Liver (tissue), 8 donors: ENCODE measurements at regions not wholly inside any gene's neighbourhood (a gene's known extent, or its start where the extent isn't known, plus 50 kb on each side); places are given as distances from the start of the nearest gene placed in this dataset.

ENCODE experiments used
- DNase-seq: peaks from one replicate; pipeline ENCODE4 v3.0.0-alpha.2; 2017; ENCODE audit warnings: low spot score
- H3K27ac ChIP-seq, 2 donors: one replicate each; pipeline ENCODE4 v1.7.0; 2013; ENCODE audit warnings: inconsistent platforms in 2 of 2, low read length in 2 of 2, control low read depth in 1 of 2, low read depth in 1 of 2, mild to moderate bottlenecking in 1 of 2
- H3K27me3 ChIP-seq, 4 donors: one replicate each; pipeline versions ENCODE4 v1.6.1 to v1.7.0; 2013; ENCODE audit warnings: low read length in 3 of 4, inconsistent platforms in 1 of 4, mild to moderate bottlenecking in 1 of 4, moderate library complexity in 1 of 4; ENCODE audit not compliant: control insufficient read depth in 4 of 4, insufficient read depth in 4 of 4
- H3K36me3 ChIP-seq, 4 donors: one replicate each; pipeline versions ENCODE4 v1.6.1 to v1.7.0; 2013; ENCODE audit warnings: low read length in 3 of 4, mild to moderate bottlenecking in 3 of 4, low read depth in 1 of 4, moderate library complexity in 1 of 4; ENCODE audit not compliant: control insufficient read depth in 4 of 4, insufficient read depth in 3 of 4
- H3K4me1 ChIP-seq, 4 donors: one replicate each; pipeline versions ENCODE4 v1.6.1 to v1.7.0; 2013; ENCODE audit warnings: low read length in 3 of 4, mild to moderate bottlenecking in 3 of 4, moderate library complexity in 1 of 4; ENCODE audit not compliant: control insufficient read depth in 4 of 4, insufficient read depth in 4 of 4
- H3K4me3 ChIP-seq, 3 donors: one replicate each; pipeline versions ENCODE4 v1.6.1 to v1.7.0; 2013; ENCODE audit warnings: low read length in 3 of 3, control low read depth in 1 of 3, low read depth in 1 of 3, mild to moderate bottlenecking in 1 of 3
- H3K9ac ChIP-seq, 2 donors: one replicate each; pipeline ENCODE4 v1.7.0; 2013; ENCODE audit warnings: low read length in 2 of 2, mild to moderate bottlenecking in 2 of 2, moderate library complexity in 2 of 2, control low read depth in 1 of 2, low read depth in 1 of 2
- H3K9me3 ChIP-seq, 4 donors: one replicate each; pipeline versions ENCODE4 v1.6.1 to v1.7.0; 2013; ENCODE audit warnings: low read length in 3 of 4; ENCODE audit not compliant: control insufficient read depth in 4 of 4
- EGR1 ChIP-seq, 2 donors: IDR thresholded peaks; 2 replicates each; pipeline ENCODE4 v1.6.1; 2016 to 2018; ENCODE audit warnings: antibody characterized with exemption in 2 of 2, low read depth in 2 of 2
- FOXA1 ChIP-seq: IDR thresholded peaks from 2 replicates; pipeline ENCODE4 v1.6.1; 2016; ENCODE audit warnings: antibody characterized with exemption
- FOXA2 ChIP-seq: IDR thresholded peaks from 2 replicates; pipeline ENCODE4 v1.6.1; 2016; ENCODE audit warnings: antibody characterized with exemption
- GABPA ChIP-seq, 2 donors: IDR thresholded peaks in 1 of 2; conservative IDR thresholded peaks in 1 of 2; 2 replicates each; pipeline ENCODE4 v1.6.1; 2016; ENCODE audit warnings: antibody characterized with exemption in 2 of 2, mild to moderate bottlenecking in 1 of 2, moderate library complexity in 1 of 2
- HNF4A ChIP-seq, 2 donors: conservative IDR thresholded peaks; 2 replicates each; pipeline ENCODE4 v1.6.1; 2016; ENCODE audit warnings: antibody characterized with exemption in 2 of 2, mild to moderate bottlenecking in 2 of 2
- HNF4G ChIP-seq: IDR thresholded peaks from 2 replicates; pipeline ENCODE4 v1.6.1; 2016; ENCODE audit warnings: antibody characterized with exemption
- JUND ChIP-seq, 2 donors: IDR thresholded peaks; 2 replicates each; pipeline ENCODE4 v1.6.1; 2016; ENCODE audit warnings: antibody characterized with exemption in 2 of 2
- NR2F2 ChIP-seq: IDR thresholded peaks from 2 replicates; pipeline ENCODE4 v1.6.1; 2016; ENCODE audit warnings: antibody characterized with exemption
- RAD21 ChIP-seq, 2 donors: IDR thresholded peaks; 2 replicates each; pipeline ENCODE4 v1.6.1; 2016; ENCODE audit warnings: antibody characterized with exemption in 2 of 2, mild to moderate bottlenecking in 2 of 2
- RXRA ChIP-seq, 2 donors: IDR thresholded peaks; 2 replicates each; pipeline ENCODE4 v1.6.1; 2017 to 2018; ENCODE audit warnings: antibody characterized with exemption in 2 of 2, mild to moderate bottlenecking in 1 of 2
- SP1 ChIP-seq: IDR thresholded peaks from 2 replicates; pipeline ENCODE4 v1.6.1; 2018; ENCODE audit warnings: antibody characterized with exemption, mild to moderate bottlenecking
- TAF1 ChIP-seq: conservative IDR thresholded peaks from 2 replicates; pipeline ENCODE4 v1.6.1; 2016; ENCODE audit warnings: antibody characterized with exemption, mild to moderate bottlenecking
- YY1 ChIP-seq: IDR thresholded peaks from 2 replicates; pipeline ENCODE4 v1.6.1; 2016; ENCODE audit warnings: antibody characterized with exemption, mild to moderate bottlenecking
- WGBS: extraction: QIAGEN DNeasy Blood & Tissue Kit; methylation state at CpG from one replicate; pipeline ENCODE4 v1.1.7; 2013; 5-methylcytosine and 5-hydroxymethylcytosine counted together
- TF ChIP-seq, protein P1 (sequence below): IDR thresholded peaks from 2 replicates; pipeline ENCODE4 v1.6.1; 2016; ENCODE audit warnings: antibody characterized with exemption, mild to moderate bottlenecking
- TF ChIP-seq, protein P2 (sequence below): IDR thresholded peaks from 2 replicates; pipeline ENCODE4 v1.6.1; 2016; ENCODE audit warnings: antibody characterized with exemption
- TF ChIP-seq, protein P3 (sequence below): IDR thresholded peaks from 2 replicates; pipeline ENCODE4 v1.6.1; 2016; ENCODE audit warnings: antibody characterized with exemption
- TF ChIP-seq, protein P4 (sequence below): IDR thresholded peaks from 2 replicates; pipeline ENCODE4 v1.6.1; 2016; ENCODE audit warnings: antibody characterized with exemption
- TF ChIP-seq, protein P5 (sequence below): fragments of 150-350 bp; IDR thresholded peaks from 2 replicates; pipeline ENCODE4 v1.5.1; 2017; ENCODE audit warnings: improper control_type of control experiment, low read depth, low read length; ENCODE audit not compliant: missing input control
- donor health status: healthy.
- donor health status: healthy.
- donor health status: healthy.
- donor health status: healthy.
- donor health status: healthy.

DNA sequence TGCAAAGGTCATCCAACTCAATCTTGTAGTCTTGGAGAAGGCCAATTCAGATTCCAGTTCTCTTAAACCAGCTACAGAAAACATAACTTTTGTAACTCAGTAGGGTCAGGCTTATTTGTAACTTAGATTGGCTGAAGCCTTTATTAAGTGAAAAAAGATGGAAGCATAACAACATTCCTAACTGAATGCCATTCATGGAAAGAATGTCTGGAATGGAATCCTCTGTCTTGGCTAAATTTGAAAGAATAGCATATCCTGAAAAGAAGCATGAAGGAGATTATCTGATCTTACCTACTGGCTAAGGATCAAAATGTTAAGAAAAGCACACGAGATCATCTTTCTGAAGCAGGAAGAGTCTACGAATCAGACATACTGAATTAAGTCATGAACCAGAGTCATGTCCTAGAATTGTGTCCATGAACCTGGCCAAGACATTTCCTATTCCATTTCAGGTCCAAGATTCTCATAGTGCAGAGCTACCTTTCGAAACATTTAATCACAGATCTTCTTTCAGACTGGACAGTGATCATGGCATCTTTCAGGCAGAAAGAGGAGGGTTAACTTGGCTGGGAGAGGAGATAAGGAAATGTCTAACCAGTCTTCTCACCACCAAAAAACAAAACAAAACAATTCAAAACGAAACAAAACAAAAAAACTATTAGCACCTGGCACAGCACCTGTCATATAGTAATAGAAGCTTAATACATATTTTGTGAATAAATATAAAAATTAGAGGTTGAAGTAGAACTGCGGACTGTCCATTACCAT is 75.6 kb downstream of the XCL2 start:
- DNase-seq, result no peak
- Histone ChIP-seq H3K9ac (no peak overlapping the region), H3K27ac (no peak overlapping the region), H3K27me3 (no peaks in the 10 kb centered on the region), H3K9me3 (no peaks in the 10 kb centered on the region), H3K4me1 (no peaks in the 10 kb centered on the region), H3K4me3 (no peak overlapping the region), H3K36me3 (peaks cover 0 to 3% (median 1%) of the 10 kb centered on the region in 4 donors)
- TF ChIP-seq YY1, result no peak
- TF ChIP-seq HNF4A (conservative IDR thresholded peaks at IDR 0.05), result no peak
- 90% methylated on average over 5 of the region's 5 CpGs for WGBS

DNA sequence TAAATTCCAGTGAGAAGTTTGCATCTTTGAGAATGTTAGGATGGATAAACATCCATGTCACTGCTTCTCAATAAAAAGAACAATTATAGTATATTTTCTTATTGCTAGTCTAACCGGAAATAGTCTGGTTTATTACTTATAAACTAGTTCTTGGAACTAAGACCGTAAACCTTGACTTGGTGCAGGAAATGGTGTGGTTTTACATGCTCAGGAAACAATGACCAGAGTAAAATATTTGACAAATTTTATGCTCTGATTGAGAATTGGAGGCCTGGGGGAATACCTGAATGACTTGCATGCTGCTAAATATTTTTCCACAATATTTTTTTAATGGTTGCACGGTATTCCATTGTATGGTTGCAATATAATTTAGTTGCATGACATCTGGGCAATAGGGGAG is 76.3 kb downstream of the XCL2 start:
- no peak for TF ChIP-seq GABPA (IDR thresholded peaks at IDR 0.05 in 1 of 2, conservative IDR thresholded peaks at IDR 0.05 in 1 of 2)
- no peak for TF ChIP-seq JUND (IDR thresholded peaks at IDR 0.05)
- TF ChIP-seq, protein P1, sequence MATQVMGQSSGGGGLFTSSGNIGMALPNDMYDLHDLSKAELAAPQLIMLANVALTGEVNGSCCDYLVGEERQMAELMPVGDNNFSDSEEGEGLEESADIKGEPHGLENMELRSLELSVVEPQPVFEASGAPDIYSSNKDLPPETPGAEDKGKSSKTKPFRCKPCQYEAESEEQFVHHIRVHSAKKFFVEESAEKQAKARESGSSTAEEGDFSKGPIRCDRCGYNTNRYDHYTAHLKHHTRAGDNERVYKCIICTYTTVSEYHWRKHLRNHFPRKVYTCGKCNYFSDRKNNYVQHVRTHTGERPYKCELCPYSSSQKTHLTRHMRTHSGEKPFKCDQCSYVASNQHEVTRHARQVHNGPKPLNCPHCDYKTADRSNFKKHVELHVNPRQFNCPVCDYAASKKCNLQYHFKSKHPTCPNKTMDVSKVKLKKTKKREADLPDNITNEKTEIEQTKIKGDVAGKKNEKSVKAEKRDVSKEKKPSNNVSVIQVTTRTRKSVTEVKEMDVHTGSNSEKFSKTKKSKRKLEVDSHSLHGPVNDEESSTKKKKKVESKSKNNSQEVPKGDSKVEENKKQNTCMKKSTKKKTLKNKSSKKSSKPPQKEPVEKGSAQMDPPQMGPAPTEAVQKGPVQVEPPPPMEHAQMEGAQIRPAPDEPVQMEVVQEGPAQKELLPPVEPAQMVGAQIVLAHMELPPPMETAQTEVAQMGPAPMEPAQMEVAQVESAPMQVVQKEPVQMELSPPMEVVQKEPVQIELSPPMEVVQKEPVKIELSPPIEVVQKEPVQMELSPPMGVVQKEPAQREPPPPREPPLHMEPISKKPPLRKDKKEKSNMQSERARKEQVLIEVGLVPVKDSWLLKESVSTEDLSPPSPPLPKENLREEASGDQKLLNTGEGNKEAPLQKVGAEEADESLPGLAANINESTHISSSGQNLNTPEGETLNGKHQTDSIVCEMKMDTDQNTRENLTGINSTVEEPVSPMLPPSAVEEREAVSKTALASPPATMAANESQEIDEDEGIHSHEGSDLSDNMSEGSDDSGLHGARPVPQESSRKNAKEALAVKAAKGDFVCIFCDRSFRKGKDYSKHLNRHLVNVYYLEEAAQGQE, result no peak
- TF ChIP-seq, protein P2, sequence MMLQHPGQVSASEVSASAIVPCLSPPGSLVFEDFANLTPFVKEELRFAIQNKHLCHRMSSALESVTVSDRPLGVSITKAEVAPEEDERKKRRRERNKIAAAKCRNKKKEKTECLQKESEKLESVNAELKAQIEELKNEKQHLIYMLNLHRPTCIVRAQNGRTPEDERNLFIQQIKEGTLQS, result no peak
- TF ChIP-seq, protein P3, sequence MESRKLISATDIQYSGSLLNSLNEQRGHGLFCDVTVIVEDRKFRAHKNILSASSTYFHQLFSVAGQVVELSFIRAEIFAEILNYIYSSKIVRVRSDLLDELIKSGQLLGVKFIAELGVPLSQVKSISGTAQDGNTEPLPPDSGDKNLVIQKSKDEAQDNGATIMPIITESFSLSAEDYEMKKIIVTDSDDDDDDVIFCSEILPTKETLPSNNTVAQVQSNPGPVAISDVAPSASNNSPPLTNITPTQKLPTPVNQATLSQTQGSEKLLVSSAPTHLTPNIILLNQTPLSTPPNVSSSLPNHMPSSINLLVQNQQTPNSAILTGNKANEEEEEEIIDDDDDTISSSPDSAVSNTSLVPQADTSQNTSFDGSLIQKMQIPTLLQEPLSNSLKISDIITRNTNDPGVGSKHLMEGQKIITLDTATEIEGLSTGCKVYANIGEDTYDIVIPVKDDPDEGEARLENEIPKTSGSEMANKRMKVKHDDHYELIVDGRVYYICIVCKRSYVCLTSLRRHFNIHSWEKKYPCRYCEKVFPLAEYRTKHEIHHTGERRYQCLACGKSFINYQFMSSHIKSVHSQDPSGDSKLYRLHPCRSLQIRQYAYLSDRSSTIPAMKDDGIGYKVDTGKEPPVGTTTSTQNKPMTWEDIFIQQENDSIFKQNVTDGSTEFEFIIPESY, result no peak
- no peak for TF ChIP-seq NR2F2
- no peak for TF ChIP-seq FOXA1
- no peak for TF ChIP-seq HNF4G
- TF ChIP-seq TAF1, result no peak
- no peak for TF ChIP-seq YY1
- no peak for TF ChIP-seq FOXA2
- TF ChIP-seq RAD21 (IDR thresholded peaks at IDR 0.05), result no peak
- TF ChIP-seq, protein P4, sequence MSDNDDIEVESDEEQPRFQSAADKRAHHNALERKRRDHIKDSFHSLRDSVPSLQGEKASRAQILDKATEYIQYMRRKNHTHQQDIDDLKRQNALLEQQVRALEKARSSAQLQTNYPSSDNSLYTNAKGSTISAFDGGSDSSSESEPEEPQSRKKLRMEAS, result no peak
- no peak for TF ChIP-seq RXRA (IDR thresholded peaks at IDR 0.05)
- TF ChIP-seq, protein P5, sequence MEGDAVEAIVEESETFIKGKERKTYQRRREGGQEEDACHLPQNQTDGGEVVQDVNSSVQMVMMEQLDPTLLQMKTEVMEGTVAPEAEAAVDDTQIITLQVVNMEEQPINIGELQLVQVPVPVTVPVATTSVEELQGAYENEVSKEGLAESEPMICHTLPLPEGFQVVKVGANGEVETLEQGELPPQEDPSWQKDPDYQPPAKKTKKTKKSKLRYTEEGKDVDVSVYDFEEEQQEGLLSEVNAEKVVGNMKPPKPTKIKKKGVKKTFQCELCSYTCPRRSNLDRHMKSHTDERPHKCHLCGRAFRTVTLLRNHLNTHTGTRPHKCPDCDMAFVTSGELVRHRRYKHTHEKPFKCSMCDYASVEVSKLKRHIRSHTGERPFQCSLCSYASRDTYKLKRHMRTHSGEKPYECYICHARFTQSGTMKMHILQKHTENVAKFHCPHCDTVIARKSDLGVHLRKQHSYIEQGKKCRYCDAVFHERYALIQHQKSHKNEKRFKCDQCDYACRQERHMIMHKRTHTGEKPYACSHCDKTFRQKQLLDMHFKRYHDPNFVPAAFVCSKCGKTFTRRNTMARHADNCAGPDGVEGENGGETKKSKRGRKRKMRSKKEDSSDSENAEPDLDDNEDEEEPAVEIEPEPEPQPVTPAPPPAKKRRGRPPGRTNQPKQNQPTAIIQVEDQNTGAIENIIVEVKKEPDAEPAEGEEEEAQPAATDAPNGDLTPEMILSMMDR, result no peak
- no peak for TF ChIP-seq SP1
- no peak for TF ChIP-seq EGR1 (IDR thresholded peaks at IDR 0.05; ENCODE audit: low read depth in 2 of 2)
- no peak for TF ChIP-seq HNF4A (conservative IDR thresholded peaks at IDR 0.05)
- Histone ChIP-seq H3K27ac (no peak overlapping the region), H3K36me3 (peaks cover 0 to 3% (median 2%) of the 10 kb centered on the region in 4 donors), H3K27me3 (no peaks in the 10 kb centered on the region), H3K9ac (no peak overlapping the region), H3K4me3 (no peak overlapping the region), H3K9me3 (peaks cover 0 to 1% (median 0%) of the 10 kb centered on the region in 4 donors), H3K4me1 (no peaks in the 10 kb centered on the region)
- DNase-seq, result no peak
- 74% methylated on average over 3 of the region's 3 CpGs for WGBS
